NCI-H2081 treated with DMSO at 0.1 percent for 48 hours (cell line): ENCODE measurements at regions not wholly inside any gene's neighbourhood (a gene's known extent, or its start where the extent isn't known, plus 50 kb on each side); places are given as distances from the start of the nearest gene placed in this dataset.

Source experiments
- DNase-seq: peaks from one replicate; lab custom pipeline; 2025; lab: John Stamatoyannopoulos, UW

- DNase-seq: no peak
Observed at GRCh38 chr6:102411796-102412195, 1018.3 kb downstream of the GRIK2 start.

- no peak for DNase-seq
Observed at GRCh38 chr6:102407886-102408741, 1014.6 kb downstream of the GRIK2 start.

GRCh38 chr6:102405860-102406259 is 1012.4 kb downstream of the GRIK2 start:
- no peak for DNase-seq

GRCh38 chr6:102402635-102403329 is 1009.3 kb downstream of the GRIK2 start:
- no peak for DNase-seq

- no peak for DNase-seq
Observed at GRCh38 chr6:102398788-102399390, 1005.4 kb downstream of the GRIK2 start.

- no peak for DNase-seq
Observed at GRCh38 chr6:102390541-102390940, 997.0 kb downstream of the GRIK2 start.

DNA sequence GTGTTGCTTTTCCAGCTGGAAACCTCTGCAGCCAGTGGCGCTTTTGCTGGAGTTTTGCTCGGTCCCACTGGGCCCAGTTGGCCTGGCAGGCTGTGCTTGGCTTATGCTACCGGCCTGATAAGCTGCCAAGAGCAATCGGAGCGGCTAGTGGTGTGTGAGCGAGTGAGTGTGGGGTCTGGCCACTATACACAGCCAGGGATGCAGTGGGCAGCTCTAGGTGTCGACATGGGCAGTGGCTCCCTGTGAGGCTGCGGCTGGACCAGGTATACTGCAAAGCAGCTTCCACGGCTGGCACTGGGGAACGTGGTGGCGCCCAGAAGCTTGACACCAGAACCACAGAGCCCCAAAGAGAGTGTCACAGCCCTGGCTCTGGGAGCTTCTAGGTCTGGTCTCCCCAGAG is 996.5 kb downstream of the GRIK2 start:
- no peak for DNase-seq

DNA sequence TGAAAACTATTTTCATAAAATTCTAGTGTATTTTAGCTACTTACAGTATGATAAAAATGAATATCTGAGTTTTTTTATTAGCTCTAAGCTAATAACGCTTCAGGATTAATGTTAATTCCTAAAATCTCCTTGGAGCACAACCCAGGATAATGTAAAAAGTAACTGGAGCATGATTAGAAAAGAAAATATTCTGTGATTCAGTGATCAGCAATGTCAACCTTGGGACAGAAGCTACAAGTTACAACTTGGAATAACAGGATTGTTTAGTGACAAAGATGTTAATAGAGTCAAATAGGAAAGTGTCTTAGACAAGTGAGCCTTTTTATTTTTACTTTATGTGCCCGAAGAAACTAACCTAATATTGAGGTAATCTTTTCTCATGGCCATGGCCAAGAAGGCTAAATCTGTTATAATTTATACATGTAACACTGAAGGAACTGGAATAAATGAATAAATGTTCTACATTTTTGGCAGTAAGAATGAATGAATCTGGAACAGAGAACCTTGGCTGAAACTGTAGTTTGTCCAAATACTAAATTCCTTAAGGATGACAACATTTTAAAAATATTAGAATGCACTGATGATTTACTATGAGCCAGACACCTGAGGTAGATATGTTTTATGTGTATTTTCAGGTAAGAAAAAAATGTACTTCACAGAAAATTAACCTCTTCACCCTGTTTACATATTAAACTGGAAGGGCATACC is 994.0 kb downstream of the GRIK2 start:
- no peak for DNase-seq

- DNase-seq: no peak
Observed at GRCh38 chr6:102381203-102381602, 987.7 kb downstream of the GRIK2 start.

GRCh38 chr6:102356170-102356569 is 962.7 kb downstream of the GRIK2 start:
- DNase-seq: no peak

DNA sequence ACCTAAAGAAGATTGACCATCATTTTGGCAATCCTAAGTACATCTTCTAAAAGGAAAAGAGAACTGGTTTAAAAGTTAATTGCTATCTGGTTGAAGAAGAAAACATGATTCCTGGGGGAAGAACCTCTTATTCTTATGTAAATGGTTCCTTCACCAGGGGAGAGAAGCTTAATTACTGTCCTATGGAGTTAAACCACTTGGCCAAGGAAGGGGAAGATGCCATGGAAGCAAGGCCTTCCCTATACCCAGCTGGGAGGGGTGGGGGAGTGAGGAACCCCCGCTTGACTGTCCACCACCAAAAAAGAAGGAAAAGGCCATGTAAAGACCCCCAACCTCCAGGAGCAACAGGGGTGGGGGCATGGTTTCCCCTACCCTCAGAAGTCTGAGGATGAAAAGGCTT is 962.1 kb downstream of the GRIK2 start:
- DNase-seq: no peak

DNA sequence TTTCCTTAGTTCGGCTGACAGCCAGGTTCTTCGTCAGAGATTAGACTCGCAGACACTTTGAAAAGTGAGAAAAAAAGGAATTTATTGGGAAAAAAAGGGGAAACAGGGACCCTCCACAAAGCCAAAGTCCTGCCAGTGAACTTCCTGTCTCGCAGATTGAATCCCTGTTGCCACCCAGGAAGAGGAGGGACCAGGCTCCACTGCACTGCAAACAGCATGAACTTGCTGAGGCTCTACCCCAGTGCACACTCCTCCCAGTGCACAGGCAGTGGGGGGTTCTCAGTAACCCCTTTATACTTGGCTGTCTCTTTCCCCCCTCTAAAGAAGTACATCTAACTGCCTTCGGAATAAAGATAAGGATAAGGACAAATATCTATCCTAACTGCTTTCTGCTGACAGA is 959.0 kb downstream of the GRIK2 start:
- no peak for DNase-seq

DNA sequence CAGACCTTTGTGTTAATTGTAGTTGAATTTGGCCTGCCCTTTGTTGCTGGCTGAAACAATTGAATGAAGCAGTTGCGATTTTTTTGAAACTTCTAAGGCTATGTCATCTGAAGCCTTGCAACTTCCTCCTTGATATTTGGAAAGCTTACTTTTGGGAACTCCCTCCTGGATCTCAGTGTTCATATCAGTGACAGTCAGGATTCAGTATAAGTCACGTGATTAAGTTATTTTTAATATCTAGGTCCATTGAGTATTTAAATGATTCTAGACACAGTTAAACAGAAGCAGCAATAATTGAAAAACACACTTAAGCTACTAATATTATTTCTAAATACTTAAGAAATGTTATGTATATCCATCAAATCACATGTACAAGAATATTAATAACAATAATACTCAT is 951.3 kb downstream of the GRIK2 start:
- no peak for DNase-seq

DNA sequence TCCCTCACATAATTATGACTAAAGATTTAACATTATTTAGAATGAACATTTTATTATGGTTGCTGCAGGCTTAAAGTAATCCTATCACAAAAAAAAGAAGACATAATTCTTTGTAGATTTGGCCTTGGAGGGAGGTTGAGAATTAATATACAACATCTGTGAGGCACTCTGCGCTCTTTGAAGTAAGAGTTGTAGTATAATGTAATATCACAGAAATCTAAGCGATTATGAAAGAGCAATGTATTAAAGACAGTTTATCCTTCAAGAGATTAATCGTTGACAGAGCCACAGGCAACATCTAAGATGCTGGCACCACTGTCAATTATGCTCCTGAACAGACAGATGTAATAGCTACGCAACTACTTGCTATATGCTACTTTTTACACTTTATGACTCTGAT is 946.8 kb downstream of the GRIK2 start:
- no peak for DNase-seq

GRCh38 chr6:102333736-102334135 is 940.2 kb downstream of the GRIK2 start:
- no peak for DNase-seq

DNA sequence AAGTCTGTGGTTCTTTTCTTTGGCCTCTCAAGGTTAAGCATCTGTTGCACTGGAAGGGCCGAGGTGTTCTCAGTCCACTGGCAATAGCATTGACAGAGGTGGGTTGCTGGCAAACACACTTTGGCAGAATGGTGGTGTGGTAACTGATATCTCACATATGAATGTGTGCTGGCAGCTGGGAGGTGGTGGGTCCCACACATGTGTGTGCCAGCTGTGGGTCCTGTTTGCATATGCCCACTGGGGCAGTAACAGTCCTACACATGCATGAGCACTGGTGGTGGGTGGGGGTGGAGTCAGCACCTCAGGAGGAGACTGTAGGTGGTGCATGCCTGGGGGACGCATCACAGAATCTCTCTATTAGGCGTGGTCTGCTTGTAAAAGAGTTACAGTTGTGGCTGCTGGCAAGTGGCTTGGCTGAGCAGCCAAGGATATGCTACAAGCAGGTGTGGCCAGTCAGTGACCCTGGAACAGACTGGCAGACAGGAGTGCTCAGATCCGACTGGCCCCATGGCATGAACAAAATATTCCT is 934.3 kb downstream of the GRIK2 start:
- DNase-seq: no peak

DNA sequence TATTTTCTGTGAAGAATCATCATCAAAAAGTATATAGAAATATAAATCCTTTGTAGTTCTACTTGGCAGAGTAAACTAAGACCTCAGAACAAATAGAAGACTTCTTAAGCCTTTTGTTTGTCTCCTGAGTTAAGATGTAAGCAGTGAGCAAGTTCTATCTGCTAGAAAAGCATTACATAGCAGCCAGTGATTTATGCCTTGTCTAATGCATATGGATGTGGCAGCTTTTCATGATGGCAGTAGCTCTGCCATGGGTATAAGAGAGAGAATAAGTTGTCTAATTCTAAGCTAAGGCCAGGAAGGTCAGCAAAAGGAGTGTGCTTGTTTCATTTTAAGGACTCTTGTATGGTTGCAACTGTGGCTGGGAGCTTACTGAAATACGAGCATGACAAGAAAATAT is 920.2 kb downstream of the GRIK2 start:
- DNase-seq: no peak

- no peak for DNase-seq
Observed at GRCh38 chr6:102309700-102310099, 916.2 kb downstream of the GRIK2 start.

GRCh38 chr6:102300350-102300749 is 906.8 kb downstream of the GRIK2 start:
- DNase-seq: no peak

DNA sequence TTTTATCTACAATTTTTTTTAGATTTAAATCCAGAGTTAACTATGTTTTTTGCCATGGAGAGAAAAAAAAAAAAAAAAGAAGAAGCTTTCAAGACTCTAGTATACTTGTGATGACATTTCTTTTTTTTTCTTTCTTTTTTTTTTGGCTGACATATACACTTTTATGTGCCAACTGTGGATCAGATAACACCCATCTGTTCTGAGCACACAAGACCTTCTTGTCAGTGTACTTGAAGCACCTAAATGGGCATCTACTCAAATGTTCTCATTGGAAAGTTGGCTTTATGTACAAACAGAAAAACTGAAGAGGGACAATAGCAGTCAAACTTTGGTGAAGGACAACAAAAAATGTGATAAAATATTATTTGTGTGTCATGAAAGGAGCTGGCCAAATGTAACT is 904.5 kb downstream of the GRIK2 start:
- DNase-seq: no peak
